Naive thymus-derived CD4-positive, alpha-beta T cell (primary cell): ENCODE measurements at regions not wholly inside any gene's neighbourhood (a gene's known extent, or its start where the extent isn't known, plus 50 kb on each side); places are given as distances from the start of the nearest gene placed in this dataset.

Experiments
- ATAC-seq: fragments of 150-1000 bp; cut with Tn5 transposase; 2 replicates; pipeline ENCODE4 v1.10.0; 2021; ENCODE audit warnings: mild to moderate bottlenecking, moderate library complexity
- CTCF ChIA-PET: fragments of 350-600 bp; sonication (Branson Sonifier 250); formaldehyde crosslinking; loops from one replicate; lab custom pipeline; 2021; ENCODE audit warnings: antibody characterized with exemption; lab: Charles Lee
- POLR2A ChIA-PET: fragments of 350-600 bp; sonication (Branson Sonifier 250); formaldehyde crosslinking; loops from one replicate; lab custom pipeline; 2021; ENCODE audit warnings: antibody characterized with exemption, inconsistent platforms; lab: Charles Lee
- DNase-seq, 9 donors: peaks; one replicate each; pipeline versions ENCODE4 v3.0.0 to v3.0.0-alpha.2; 2020 to 2022; ENCODE audit warnings: mixed read lengths in 1 of 9
- H3K27ac ChIP-seq: one replicate; pipeline ENCODE4 v1.7.0; 2013; ENCODE audit warnings: mild to moderate bottlenecking, low read depth, low read length, moderate library complexity
- H3K27me3 ChIP-seq, 2 donors: one replicate each; pipeline ENCODE4 v1.7.0; 2013; ENCODE audit warnings: low read length in 2 of 2, mild to moderate bottlenecking in 2 of 2, moderate library complexity in 2 of 2; ENCODE audit not compliant: control insufficient read depth in 2 of 2, insufficient read depth in 2 of 2
- H3K36me3 ChIP-seq, 3 experiments: 1 replicate in 2 of 3; 2 replicates in 1 of 3; pipeline ENCODE4 v1.7.0; 2013; ENCODE audit warnings: low read length in 3 of 3, mild to moderate bottlenecking in 3 of 3, moderate library complexity in 1 of 3; ENCODE audit not compliant: insufficient read depth in 3 of 3, control insufficient read depth in 2 of 3
- H3K4me1 ChIP-seq, 2 donors: one replicate each; pipeline ENCODE4 v1.7.0; 2013; ENCODE audit warnings: low read length in 2 of 2, mild to moderate bottlenecking in 2 of 2, moderate library complexity in 1 of 2; ENCODE audit not compliant: control insufficient read depth in 2 of 2, insufficient read depth in 2 of 2
- H3K4me3 ChIP-seq: 2 replicates; pipeline ENCODE4 v1.7.0; 2013; ENCODE audit warnings: mild to moderate bottlenecking, low read length
- H3K9me3 ChIP-seq, 3 experiments: 1 replicate in 2 of 3; 2 replicates in 1 of 3; pipeline ENCODE4 v1.7.0; 2013; ENCODE audit warnings: low read length in 3 of 3; ENCODE audit not compliant: control insufficient read depth in 2 of 3
- H3K27ac Mint-ChIP-seq, 9 donors: one replicate each; pipeline ENCODE4 v1.8.0; 2020 to 2022; ENCODE audit warnings: mixed read lengths in 9 of 9, mild to moderate bottlenecking in 8 of 9, moderate library complexity in 5 of 9, inconsistent platforms in 2 of 9
- H3K27me3 Mint-ChIP-seq, 5 donors: one replicate each; pipeline ENCODE4 v1.8.0; 2021 to 2022; ENCODE audit warnings: mixed read lengths in 5 of 5, mild to moderate bottlenecking in 1 of 5
- H3K36me3 Mint-ChIP-seq, 5 donors: one replicate each; pipeline ENCODE4 v1.8.0; 2020 to 2022; ENCODE audit warnings: mixed read lengths in 5 of 5, mild to moderate bottlenecking in 3 of 5, inconsistent platforms in 1 of 5
- H3K4me1 Mint-ChIP-seq, 7 donors: one replicate each; pipeline ENCODE4 v1.8.0; 2020 to 2022; ENCODE audit warnings: mixed read lengths in 7 of 7, mild to moderate bottlenecking in 3 of 7, inconsistent platforms in 1 of 7
- H3K4me3 Mint-ChIP-seq, 10 donors: one replicate each; pipeline ENCODE4 v1.8.0; 2020 to 2022; ENCODE audit warnings: mild to moderate bottlenecking in 10 of 10, mixed read lengths in 10 of 10, moderate library complexity in 6 of 10, inconsistent platforms in 2 of 10
- H3K9me3 Mint-ChIP-seq, 11 donors: one replicate each; pipeline ENCODE4 v1.8.0; 2020 to 2022; ENCODE audit warnings: mixed read lengths in 11 of 11, mild to moderate bottlenecking in 4 of 11, inconsistent platforms in 1 of 11, moderate library complexity in 1 of 11
- intact Hi-C, 2 donors: fragments of 100-400 bp; cut with micrococcal nuclease; formaldehyde crosslinking; loops; one replicate each; pipeline ENCODE4 v1.15.1; 2023

DNA sequence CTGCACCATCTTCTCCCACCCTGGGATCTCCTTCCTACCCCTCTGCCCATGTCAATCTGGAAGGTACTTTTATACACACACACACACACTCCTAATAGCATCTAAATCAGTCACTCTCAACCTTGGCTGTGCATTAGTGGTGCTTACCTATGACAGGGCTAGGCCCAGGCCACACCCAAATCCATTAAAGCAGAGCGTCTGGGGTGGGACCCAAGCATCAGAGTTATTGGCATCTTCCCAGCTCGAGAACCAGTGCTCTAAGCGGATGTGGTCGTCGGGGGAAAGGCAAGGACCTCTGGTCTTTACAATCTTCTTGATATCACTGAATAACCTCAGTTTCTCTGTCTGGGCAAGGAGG, 194.6 kb downstream of the TRIM29 start:
- CTCF ChIA-PET: no interaction called here
- H3K27ac Mint-ChIP-seq: no peak overlapping the region
- Histone ChIP-seq H3K4me3 (no peak overlapping the region), H3K27me3 (peaks cover 0 to 3% of the 10 kb centered on the region in 2 donors), H3K9me3 (no peaks in the 10 kb centered on the region), H3K36me3 (no peaks in the 10 kb centered on the region), H3K27ac (no peak overlapping the region), H3K4me1 (no peaks in the 10 kb centered on the region)
- H3K4me1 Mint-ChIP-seq: no peaks in the 10 kb centered on the region
- intact Hi-C loops: no loop called here
- H3K4me3 Mint-ChIP-seq: no peak overlapping the region
- no peak for DNase-seq
- no peak for ATAC-seq
- peaks cover 0 to 65% (median 21%) of the 10 kb centered on the region in 5 donors for H3K27me3 Mint-ChIP-seq
- H3K9me3 Mint-ChIP-seq: peaks cover 0 to 4% (median 0%) of the 10 kb centered on the region in 11 donors
- POLR2A ChIA-PET: no interaction called here
- H3K36me3 Mint-ChIP-seq: no peaks in the 10 kb centered on the region

DNA sequence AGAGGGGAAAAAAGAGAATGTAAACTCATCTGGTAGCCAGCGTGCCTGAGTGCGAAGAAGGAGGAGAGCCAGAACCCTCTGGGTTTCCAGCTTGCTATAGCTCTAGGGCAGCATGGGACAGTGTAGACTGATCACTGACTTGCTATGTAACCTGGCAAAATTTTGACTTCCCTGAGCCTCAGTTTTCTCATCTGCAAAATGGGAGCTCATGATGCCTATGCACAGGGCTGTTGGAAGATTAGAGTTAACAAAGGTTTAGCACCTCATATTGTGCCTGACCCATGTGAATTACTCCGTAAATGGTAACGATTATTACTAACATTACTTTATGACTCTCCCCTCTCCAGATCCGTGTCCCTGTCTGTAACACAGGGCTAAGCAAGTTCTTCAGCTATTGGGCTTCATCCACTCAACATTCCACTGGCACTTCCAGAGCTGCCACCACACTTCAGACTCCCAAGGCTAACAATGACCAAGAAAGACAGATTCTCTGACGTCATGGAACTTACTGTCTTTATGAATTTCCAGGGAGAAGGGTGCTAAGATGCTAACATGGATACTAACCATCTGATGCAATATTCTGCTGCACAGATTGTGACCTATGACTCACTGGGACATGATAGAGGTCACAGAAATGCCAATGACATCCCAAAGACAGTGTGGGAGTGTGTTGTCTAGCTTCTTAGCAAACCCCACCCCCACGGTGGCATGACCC, 195.2 kb downstream of the TRIM29 start:
- Mint-ChIP-seq H3K36me3 (no peaks in the 10 kb centered on the region), H3K27ac (no peak overlapping the region), H3K4me1 (no peaks in the 10 kb centered on the region), H3K27me3 (peaks cover 0 to 63% (median 23%) of the 10 kb centered on the region in 5 donors), H3K9me3 (peaks cover 0 to 4% (median 0%) of the 10 kb centered on the region in 11 donors), H3K4me3 (no peak overlapping the region)
- H3K36me3 ChIP-seq: no peaks in the 10 kb centered on the region
- intact Hi-C loops: no loop called here
- CTCF ChIA-PET: no interaction called here
- no peak overlapping the region for H3K4me3 ChIP-seq
- ATAC-seq (no peak), DNase-seq (no peak)
- H3K27ac ChIP-seq: no peak overlapping the region
- peaks cover 0 to 3% of the 10 kb centered on the region in 2 donors for H3K27me3 ChIP-seq
- POLR2A ChIA-PET: no interaction called here
- no peaks in the 10 kb centered on the region for H3K9me3 ChIP-seq
- no peaks in the 10 kb centered on the region for H3K4me1 ChIP-seq

DNA sequence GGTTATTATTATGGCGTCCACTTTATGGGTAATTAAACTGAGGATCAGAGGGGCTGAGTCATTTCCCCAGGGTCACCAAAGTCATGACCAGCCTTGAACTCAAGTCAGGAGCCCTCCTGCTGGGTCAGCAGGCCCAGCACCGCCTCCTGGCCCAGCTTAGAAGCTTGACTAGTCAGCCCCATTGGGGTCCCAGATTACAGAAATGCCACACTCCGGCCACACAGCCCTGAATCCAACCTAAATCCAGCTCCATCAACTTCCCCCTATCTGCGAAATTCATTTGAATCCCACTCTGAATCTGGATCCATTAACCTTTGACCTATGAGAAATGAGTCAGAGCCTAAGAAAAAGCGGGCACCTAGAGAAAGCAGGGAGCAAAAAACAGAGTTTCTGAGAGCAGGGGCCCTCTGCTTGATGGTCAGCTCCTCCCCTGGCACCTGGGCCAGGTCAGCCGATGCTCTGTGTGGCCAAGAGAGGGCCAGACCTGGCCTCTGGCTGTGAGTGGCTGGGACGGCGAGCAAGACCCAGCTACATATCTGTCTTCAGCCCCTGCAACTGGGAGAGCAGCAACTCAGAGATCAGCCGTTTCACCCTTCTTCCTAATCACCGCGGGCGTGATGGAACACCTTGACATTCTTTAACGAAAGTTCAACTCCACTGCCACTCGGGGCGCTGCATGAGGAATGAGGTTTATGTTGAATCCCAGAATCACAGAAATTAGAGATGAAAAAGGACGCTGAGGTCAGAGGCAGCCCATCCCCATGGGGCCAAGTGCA, 196.1 kb downstream of the TRIM29 start:
- H3K27me3 ChIP-seq: peaks cover 0 to 3% of the 10 kb centered on the region in 2 donors
- H3K4me3 ChIP-seq: no peak overlapping the region
- intact Hi-C loops: no loop called here
- Mint-ChIP-seq H3K9me3 (peaks cover 0 to 2% (median 0%) of the 10 kb centered on the region in 11 donors), H3K4me3 (no peak overlapping the region), H3K36me3 (no peaks in the 10 kb centered on the region), H3K27me3 (peaks cover 0 to 59% (median 25%) of the 10 kb centered on the region in 5 donors), H3K4me1 (no peaks in the 10 kb centered on the region), H3K27ac (no peak overlapping the region)
- no peaks in the 10 kb centered on the region for H3K36me3 ChIP-seq
- no peaks in the 10 kb centered on the region for H3K9me3 ChIP-seq
- no peak for DNase-seq
- ATAC-seq: no peak
- H3K4me1 ChIP-seq: no peaks in the 10 kb centered on the region
- H3K27ac ChIP-seq: no peak overlapping the region
- ChIA-PET POLR2A (no interaction called here), CTCF (no interaction called here)

DNA sequence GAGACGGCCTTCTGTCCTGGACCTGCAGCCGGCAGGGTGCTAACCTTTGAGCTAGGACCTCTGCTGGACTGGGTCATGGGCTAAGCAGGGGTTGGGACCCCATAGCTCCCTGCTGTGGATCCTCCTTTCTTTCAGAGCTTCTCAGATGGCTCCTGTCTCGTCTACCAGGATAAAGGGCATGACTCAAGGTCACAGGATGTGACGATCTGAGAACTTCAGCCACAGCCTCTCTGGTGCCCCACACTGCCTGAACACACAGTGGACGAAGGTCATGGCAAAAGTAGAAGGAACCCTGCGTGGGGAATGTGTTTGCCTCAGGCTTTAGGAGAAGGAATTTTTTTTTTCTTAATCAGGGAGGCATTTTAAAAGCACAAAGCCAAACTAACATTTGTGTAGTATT, 196.7 kb downstream of the TRIM29 start:
- CTCF ChIA-PET: no interaction called here
- H3K4me3 Mint-ChIP-seq: no peak overlapping the region
- POLR2A ChIA-PET: no interaction called here

GRCh38 chr11:119940401-119940976, 197.4 kb downstream of the TRIM29 start:
- H3K4me1 Mint-ChIP-seq: no peaks in the 10 kb centered on the region
- H3K9me3 ChIP-seq: no peaks in the 10 kb centered on the region
- H3K27ac ChIP-seq: no peak overlapping the region
- H3K27ac Mint-ChIP-seq: no peak overlapping the region
- no peaks in the 10 kb centered on the region for H3K36me3 ChIP-seq
- H3K4me1 ChIP-seq: no peaks in the 10 kb centered on the region
- DNase-seq (no peak), ATAC-seq (no peak)
- H3K4me3 Mint-ChIP-seq: no peak overlapping the region
- intact Hi-C loops: no loop called here
- H3K36me3 Mint-ChIP-seq: no peaks in the 10 kb centered on the region
- peaks cover 0 to 5% (median 0%) of the 10 kb centered on the region in 11 donors for H3K9me3 Mint-ChIP-seq
- no peak overlapping the region for H3K4me3 ChIP-seq
- H3K27me3 Mint-ChIP-seq: peaks cover 0 to 68% (median 31%) of the 10 kb centered on the region in 5 donors
- ChIA-PET POLR2A (no interaction called here), CTCF (no interaction called here)
- peaks cover 0 to 3% of the 10 kb centered on the region in 2 donors for H3K27me3 ChIP-seq

More for the DNA sequence above, 196.7 kb downstream of the TRIM29 start:
- no peaks in the 10 kb centered on the region for H3K9me3 ChIP-seq
- H3K4me1 Mint-ChIP-seq: no peaks in the 10 kb centered on the region
- H3K27me3 Mint-ChIP-seq: peaks cover 0 to 65% (median 32%) of the 10 kb centered on the region in 5 donors
- no peaks in the 10 kb centered on the region for H3K36me3 Mint-ChIP-seq
- H3K27me3 ChIP-seq: peaks cover 0 to 3% of the 10 kb centered on the region in 2 donors
- H3K27ac ChIP-seq: no peak overlapping the region
- H3K9me3 Mint-ChIP-seq: peaks cover 0 to 5% (median 0%) of the 10 kb centered on the region in 11 donors
- H3K4me1 ChIP-seq: no peaks in the 10 kb centered on the region
- H3K4me3 ChIP-seq: no peak overlapping the region
- no peaks in the 10 kb centered on the region for H3K36me3 ChIP-seq
- DNase-seq (no peak), ATAC-seq (no peak)
- H3K27ac Mint-ChIP-seq: no peak overlapping the region
- intact Hi-C loops: no loop called here

GRCh38 chr11:119937412-119937811, 200.5 kb downstream of the TRIM29 start:
- Histone ChIP-seq H3K9me3 (no peaks in the 10 kb centered on the region), H3K4me1 (no peaks in the 10 kb centered on the region), H3K4me3 (no peak overlapping the region), H3K27me3 (peaks cover 0 to 3% of the 10 kb centered on the region in 2 donors), H3K27ac (no peak overlapping the region), H3K36me3 (no peaks in the 10 kb centered on the region)
- H3K27me3 Mint-ChIP-seq: peaks cover 0 to 65% (median 31%) of the 10 kb centered on the region in 5 donors
- H3K36me3 Mint-ChIP-seq: no peaks in the 10 kb centered on the region
- no peak overlapping the region for H3K4me3 Mint-ChIP-seq
- no peak for DNase-seq
- intact Hi-C loops: no loop called here
- H3K27ac Mint-ChIP-seq: no peak overlapping the region
- H3K9me3 Mint-ChIP-seq: peaks cover 0 to 8% (median 0%) of the 10 kb centered on the region in 11 donors
- POLR2A ChIA-PET: no interaction called here
- no peak for ATAC-seq
- CTCF ChIA-PET: no interaction called here
- H3K4me1 Mint-ChIP-seq: no peaks in the 10 kb centered on the region
